ENCODE measurements at regions not wholly inside any gene's neighbourhood (a gene's known extent, or its start where the extent isn't known, plus 50 kb on each side); places are given as distances from the start of the nearest gene placed in this dataset.

- Histone ChIP-seq H2AFZ (ENCODE audit: low read length) (no peak overlapping the region), H3K27ac (ENCODE audit: insufficient read length, low read depth, low read length) (no peak overlapping the region), H3K18ac (ENCODE audit: insufficient read length, low read depth, low read length) (no peak overlapping the region), H2BK120ac (ENCODE audit: low read depth, low read length, poor library complexity, severe bottlenecking) (no peak overlapping the region), H3K9ac (ENCODE audit: extremely low read depth, insufficient read length, low read length) (no peak overlapping the region), H3K4me1 (ENCODE audit: insufficient read depth, low read length) (no peaks in the 10 kb centered on the region; the same call in 1 of the 2 replicates), H2BK5ac (ENCODE audit: insufficient read length, low read length) (no peak overlapping the region), H3K14ac (ENCODE audit: insufficient read depth, low read length) (no peak overlapping the region), H4K20me1 (ENCODE audit: control insufficient read depth, insufficient read depth, insufficient read length) (no peaks in the 10 kb centered on the region), H2BK12ac (ENCODE audit: insufficient read length, low read depth, low read length) (no peak overlapping the region), H2BK15ac (ENCODE audit: low read depth, low read length) (no peak overlapping the region), H3K4ac (ENCODE audit: low read depth, low read length) (no peak overlapping the region), H3K23me2 (ENCODE audit: insufficient read length, low read depth, low read length, poor library complexity, severe bottlenecking) (no peaks in the 10 kb centered on the region), H3K4me2 (ENCODE audit: insufficient read depth, insufficient read length, low read length) (no peak overlapping the region), H3K79me1 (ENCODE audit: insufficient read depth, low read depth, low read length, poor library complexity, severe bottlenecking) (no peaks in the 10 kb centered on the region), H3K56ac (ENCODE audit: insufficient read length, low read depth, low read length) (no peak overlapping the region), H3K23ac (ENCODE audit: insufficient read length, low read depth, low read length) (no peak overlapping the region), H4K5ac (ENCODE audit: insufficient read length, low read depth, low read length) (no peak overlapping the region), H3K79me2 (ENCODE audit: insufficient read depth, low read length) (no peaks in the 10 kb centered on the region), H4K91ac (ENCODE audit: insufficient read length, low read depth, low read length) (no peak overlapping the region), H4K8ac (replicated peaks; ENCODE audit: insufficient read length, low read depth, low read length) (no peak overlapping the region), H2BK20ac (ENCODE audit: low read depth, low read length, poor library complexity, severe bottlenecking) (no peak overlapping the region), H3T11ph (ENCODE audit: low read length) (no peak overlapping the region), H3K9me3 (ENCODE audit: control insufficient read depth, low read depth, low read length) (no peaks in the 10 kb centered on the region), H2AK5ac (ENCODE audit: insufficient read length, low read length) (no peak overlapping the region), H3K27me3 (ENCODE audit: insufficient read depth, low read length) (no peaks in the 10 kb centered on the region)
- peaks cover 2 to 4% of the 10 kb centered on the region in 2 experiments; a peak in 3 of 5 replicates for H3K9me3 Mint-ChIP-seq
- H3K4me3 Mint-ChIP-seq: no peak overlapping the region
- TF ChIP-seq CTCF (conservative IDR thresholded peaks at IDR 0.05): no peak
- DNase-seq: no peak
- no peaks in the 10 kb centered on the region for H3K27me3 Mint-ChIP-seq (ENCODE audit: low read depth)
- H3K27ac Mint-ChIP-seq: peak overlapping the region in 1 of 3 experiments; percentile 21; a peak in 1 of 7 replicates
- H3K36me3 Mint-ChIP-seq (ENCODE audit: insufficient read depth in 1 of 3, low read depth in 3 of 3): no peaks in the 10 kb centered on the region; a peak in 1 of 7 replicates
- no CpG with 5 or more reads among the region's 13 CpGs for WGBS (ENCODE audit: extremely low coverage, insufficient read length, low lambda C conversion rate)
- H3K4me1 Mint-ChIP-seq: peaks cover 7 to 12% of the 10 kb centered on the region in 2 experiments
Measured at GRCh38 chr10:2329082-2329481, 591.8 kb upstream of the ADARB2 start.
